GM20000 (cell line): ENCODE measurements at regions not wholly inside any gene's neighbourhood (a gene's known extent, or its start where the extent isn't known, plus 50 kb on each side); places are given as distances from the start of the nearest gene placed in this dataset.
"Not testable (repeated sequence)": the region's sequence is repeated elsewhere in the genome, so short reads cannot be mapped to it uniquely, and the experiment has no call there.

Source experiments
- DNase-seq: peaks from one replicate; pipeline ENCODE4 v3.0.0; 2012; ENCODE audit warnings: low spot score
- CTCF ChIP-seq: IDR thresholded peaks from 2 replicates; pipeline ENCODE4 v1.5.1; 2012; ENCODE audit warnings: mild to moderate bottlenecking, control low read depth; ENCODE audit errors: extremely low read depth, missing control alignments

- no peak for TF ChIP-seq CTCF
- DNase-seq = no peak
These were observed 59.7 kb upstream of the CYP2D6 start for GRCh38 chr22:42190274-42190673.

GRCh38 chr22:42189761-42190160, 59.2 kb upstream of the CYP2D6 start:
- TF ChIP-seq CTCF = no peak
- no peak for DNase-seq

- no peak for TF ChIP-seq CTCF
- DNase-seq = no peak
These were observed 58.3 kb upstream of the CYP2D6 start for GRCh38 chr22:42188808-42189447.

GRCh38 chr22:42187646-42188045, 57.0 kb upstream of the CYP2D6 start:
- DNase-seq = no peak

GRCh38 chr22:42185915-42186439, 55.4 kb upstream of the CYP2D6 start:
- DNase-seq = no peak
- no peak for TF ChIP-seq CTCF

More at GRCh38 chr22:42187646-42188045, 57.0 kb upstream of the CYP2D6 start:
- no peak for TF ChIP-seq CTCF

GRCh38 chr22:42184852-42185251, 54.2 kb upstream of the CYP2D6 start:
- DNase-seq = no peak
- no peak for TF ChIP-seq CTCF

- not testable (repeated sequence) for DNase-seq
These were observed 53.0 kb upstream of the CYP2D6 start for GRCh38 chr22:42183461-42184059.
